ENCODE measurements at regions not wholly inside any gene's neighbourhood (a gene's known extent, or its start where the extent isn't known, plus 50 kb on each side); places are given as distances from the start of the nearest gene placed in this dataset.

- no peak for ATAC-seq (ENCODE audit: insufficient read depth, low FRiP score)
These were observed 349.9 kb upstream of the SLC35B3 start for GRCh38 chr6:8785223-8785622.

GRCh38 chr6:8783191-8783590 is 347.8 kb upstream of the SLC35B3 start:
- Histone ChIP-seq H3K9ac (ENCODE audit: insufficient read depth in 1 of 2, low read length in 2 of 2) (no peak overlapping the region), H3K9me3 (ENCODE audit: control insufficient read depth in 4 of 4, insufficient read depth in 3 of 4, low read length in 3 of 4) (no peaks in the 10 kb centered on the region), H3K4me1 (ENCODE audit: control insufficient read depth in 5 of 5, insufficient read depth in 5 of 5, low read length in 5 of 5) (no peaks in the 10 kb centered on the region), H3K27me3 (ENCODE audit: control insufficient read depth in 3 of 3, insufficient read depth in 3 of 3, low read length in 2 of 3) (no peaks in the 10 kb centered on the region), H3K4me3 (no peak overlapping the region), H3K36me3 (ENCODE audit: control insufficient read depth in 4 of 4, insufficient read depth in 4 of 4, low read length in 4 of 4) (no peaks in the 10 kb centered on the region), H3K27ac (ENCODE audit: low read depth in 1 of 2, low read length in 1 of 2) (no peak overlapping the region)
- no peak for DNase-seq
- TF ChIP-seq CTCF (IDR thresholded peaks at IDR 0.05; ENCODE audit: control extremely low read depth, extremely low read depth): no peak
- no peak for ATAC-seq (ENCODE audit: insufficient read depth, low FRiP score)

More at GRCh38 chr6:8785223-8785622, 349.9 kb upstream of the SLC35B3 start:
- H3K36me3 ChIP-seq (ENCODE audit: control insufficient read depth in 4 of 4, insufficient read depth in 4 of 4, low read length in 4 of 4): no peaks in the 10 kb centered on the region
- DNase-seq: peak in 2 of 3 donors; percentile 11 to 28
- no peaks in the 10 kb centered on the region for H3K27me3 ChIP-seq (ENCODE audit: control insufficient read depth in 3 of 3, insufficient read depth in 3 of 3, low read length in 2 of 3)
- no peak for TF ChIP-seq CTCF (IDR thresholded peaks at IDR 0.05; ENCODE audit: control extremely low read depth, extremely low read depth)
- H3K27ac ChIP-seq (ENCODE audit: low read depth in 1 of 2, low read length in 1 of 2): no peak overlapping the region
- WGBS, 2 donors: 64 to 70% methylated on average over 3 of the region's 3 CpGs
- no peaks in the 10 kb centered on the region for H3K4me1 ChIP-seq (ENCODE audit: control insufficient read depth in 5 of 5, insufficient read depth in 5 of 5, low read length in 5 of 5)
- no peak overlapping the region for H3K9ac ChIP-seq (ENCODE audit: insufficient read depth in 1 of 2, low read length in 2 of 2)
- no peak overlapping the region for H3K4me3 ChIP-seq
- no peaks in the 10 kb centered on the region for H3K9me3 ChIP-seq (ENCODE audit: control insufficient read depth in 4 of 4, insufficient read depth in 3 of 4, low read length in 3 of 4)

- ATAC-seq (ENCODE audit: insufficient read depth, low FRiP score): no peak
- H3K27ac ChIP-seq (ENCODE audit: low read depth in 1 of 2, low read length in 1 of 2): no peak overlapping the region
- H3K4me3 ChIP-seq: no peak overlapping the region
- no peak for DNase-seq
- no peaks in the 10 kb centered on the region for H3K27me3 ChIP-seq (ENCODE audit: control insufficient read depth in 3 of 3, insufficient read depth in 3 of 3, low read length in 2 of 3)
- no peak overlapping the region for H3K9ac ChIP-seq (ENCODE audit: insufficient read depth in 1 of 2, low read length in 2 of 2)
- no peaks in the 10 kb centered on the region for H3K36me3 ChIP-seq (ENCODE audit: control insufficient read depth in 4 of 4, insufficient read depth in 4 of 4, low read length in 4 of 4)
- WGBS, 2 donors: 75 to 83% methylated on average over 2 of the region's 2 CpGs
- no peak for TF ChIP-seq CTCF (IDR thresholded peaks at IDR 0.05; ENCODE audit: control extremely low read depth, extremely low read depth)
- no peaks in the 10 kb centered on the region for H3K4me1 ChIP-seq (ENCODE audit: control insufficient read depth in 5 of 5, insufficient read depth in 5 of 5, low read length in 5 of 5)
- H3K9me3 ChIP-seq (ENCODE audit: control insufficient read depth in 4 of 4, insufficient read depth in 3 of 4, low read length in 3 of 4): no peaks in the 10 kb centered on the region
These were observed 345.3 kb upstream of the SLC35B3 start for GRCh38 chr6:8780653-8781052.

- H3K9ac ChIP-seq (ENCODE audit: insufficient read depth in 1 of 2, low read length in 2 of 2): no peak overlapping the region
- 60 to 77% methylated on average over 1 of the region's 1 CpG for WGBS, 2 donors
- no peak overlapping the region for H3K27ac ChIP-seq (ENCODE audit: low read depth in 1 of 2, low read length in 1 of 2)
- DNase-seq: peak in 1 of 3 donors; percentile 3
- no peaks in the 10 kb centered on the region for H3K9me3 ChIP-seq (ENCODE audit: control insufficient read depth in 4 of 4, insufficient read depth in 3 of 4, low read length in 3 of 4)
- H3K4me1 ChIP-seq (ENCODE audit: control insufficient read depth in 5 of 5, insufficient read depth in 5 of 5, low read length in 5 of 5): no peaks in the 10 kb centered on the region
- H3K4me3 ChIP-seq: no peak overlapping the region
- TF ChIP-seq CTCF (IDR thresholded peaks at IDR 0.05; ENCODE audit: control extremely low read depth, extremely low read depth): no peak
- no peak for ATAC-seq (ENCODE audit: insufficient read depth, low FRiP score)
- H3K36me3 ChIP-seq (ENCODE audit: control insufficient read depth in 4 of 4, insufficient read depth in 4 of 4, low read length in 4 of 4): no peaks in the 10 kb centered on the region
- H3K27me3 ChIP-seq (ENCODE audit: control insufficient read depth in 3 of 3, insufficient read depth in 3 of 3, low read length in 2 of 3): no peaks in the 10 kb centered on the region
These were observed 329.4 kb upstream of the SLC35B3 start for GRCh38 chr6:8764733-8765132.
